Activated CD8-positive, alpha-beta memory T cell treated with anti-CD3 and anti-CD28 coated beads, Interleukin-2, amount 10 ng/mL, durations not matched to agents 7 days and 5 days (primary cell): ENCODE measurements at regions not wholly inside any gene's neighbourhood (a gene's known extent, or its start where the extent isn't known, plus 50 kb on each side); places are given as distances from the start of the nearest gene placed in this dataset. TPM values are rescaled to one million over a fixed set of nuclear protein-coding genes. Genes with fewer than 3 reads are reported as not detected.
"Not testable (repeated sequence)": the region's sequence is repeated elsewhere in the genome, so short reads cannot be mapped to it uniquely, and the experiment has no call there.

ENCODE experiments used
- ATAC-seq: fragments of 150-1000 bp; cut with Tn5 transposase; one replicate; pipeline ENCODE4 v1.10.0; 2021; ENCODE audit warnings: moderate library complexity
- CTCF ChIA-PET: fragments of 350-600 bp; sonication (Branson Sonifier 250); formaldehyde crosslinking; loops from one replicate; lab custom pipeline; 2021; ENCODE audit warnings: antibody characterized with exemption; lab: Charles Lee
- DNase-seq: peaks from one replicate; pipeline ENCODE4 v3.0.0-alpha.2; 2020
- H3K27ac Mint-ChIP-seq: one replicate; pipeline ENCODE4 v1.8.0; 2021; ENCODE audit warnings: mild to moderate bottlenecking, mixed read lengths
- H3K27me3 Mint-ChIP-seq: one replicate; pipeline ENCODE4 v1.8.0; 2021; ENCODE audit warnings: mixed read lengths
- H3K36me3 Mint-ChIP-seq: one replicate; pipeline ENCODE4 v1.8.0; 2021; ENCODE audit warnings: mild to moderate bottlenecking, mixed read lengths
- H3K4me1 Mint-ChIP-seq: one replicate; pipeline ENCODE4 v1.8.0; 2021; ENCODE audit warnings: mixed read lengths
- H3K4me3 Mint-ChIP-seq: one replicate; pipeline ENCODE4 v1.8.0; 2021; ENCODE audit warnings: mild to moderate bottlenecking, moderate library complexity, mixed read lengths
- H3K9me3 Mint-ChIP-seq: one replicate; pipeline ENCODE4 v1.8.0; 2022; ENCODE audit warnings: low read depth, mixed read lengths
- microRNA-seq: library from miRNA; unstranded; fragments of <30 nt; microRNA quantifications from one replicate; pipeline ENCODE4 v1.2.0, GENCODE V29; 2022

DNA sequence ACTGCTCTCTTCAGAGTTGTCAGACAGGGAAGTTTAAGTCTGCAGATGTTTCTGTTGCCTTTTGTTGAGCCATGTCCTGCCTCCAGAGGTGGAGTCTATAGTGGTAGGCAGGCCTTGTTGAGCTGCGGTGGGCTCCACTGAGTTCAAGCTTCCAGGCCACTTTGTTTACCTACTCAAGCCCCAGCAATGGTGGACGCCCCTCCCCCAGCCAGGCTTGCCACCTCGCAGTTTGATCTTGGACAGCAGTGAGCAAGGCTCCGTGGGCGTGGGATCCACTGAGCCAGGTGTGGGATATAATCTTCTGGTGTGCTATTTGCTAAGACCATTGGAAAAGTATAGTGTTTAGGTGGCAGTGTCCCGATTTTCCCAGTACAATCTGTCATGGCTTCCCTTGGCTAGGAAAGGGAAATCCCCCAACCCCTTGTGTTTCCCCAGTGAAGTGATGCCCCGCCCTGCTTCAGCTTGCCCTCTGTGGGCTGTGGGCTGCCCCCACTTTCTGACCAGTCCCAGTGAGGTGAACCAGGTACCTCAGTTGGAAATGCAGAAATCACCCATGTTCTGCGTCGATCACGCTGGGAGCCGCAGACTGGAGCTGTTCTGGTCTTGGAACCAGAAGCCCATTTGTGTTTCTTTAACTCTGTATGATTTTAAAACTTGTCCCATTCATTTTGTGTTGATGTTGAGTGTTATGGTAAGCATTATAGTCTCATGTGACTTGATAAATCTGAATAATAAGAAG lies 89.2 kb upstream of the CALCR start:
- Mint-ChIP-seq H3K4me3 (no peak overlapping the region), H3K4me1 (no peaks in the 10 kb centered on the region), H3K9me3 (no peaks in the 10 kb centered on the region), H3K27me3 (no peaks in the 10 kb centered on the region), H3K36me3 (no peaks in the 10 kb centered on the region), H3K27ac (no peak overlapping the region)
- ATAC-seq: no peak
- DNase-seq: no peak
- CTCF ChIA-PET: no interaction called here

DNA sequence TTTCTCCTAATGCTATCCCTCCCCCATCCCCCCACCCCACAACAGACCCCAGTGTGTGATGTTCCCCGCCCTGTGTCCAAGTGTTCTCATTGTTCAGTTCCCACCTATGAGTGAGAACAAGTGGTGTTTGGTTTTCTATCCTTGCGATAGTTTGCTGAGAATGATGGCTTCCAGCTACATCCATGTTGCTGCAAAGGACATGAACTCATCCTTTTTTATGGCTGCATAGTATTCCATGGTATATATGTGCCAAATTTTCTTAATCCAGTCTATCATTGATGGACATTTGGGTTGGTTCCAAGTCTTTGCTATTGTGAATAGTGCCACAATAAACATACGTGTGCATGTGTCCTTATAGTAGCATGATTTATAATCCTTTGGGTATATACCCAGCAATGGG lies 83.6 kb upstream of the CALCR start:
- H3K27me3 Mint-ChIP-seq, H3K36me3 Mint-ChIP-seq, ATAC-seq, H3K27ac Mint-ChIP-seq, H3K4me3 Mint-ChIP-seq, H3K9me3 Mint-ChIP-seq, CTCF ChIA-PET, DNase-seq, H3K4me1 Mint-ChIP-seq: not testable (repeated sequence)

- CTCF ChIA-PET: no interaction called here
- Mint-ChIP-seq H3K36me3 (no peaks in the 10 kb centered on the region), H3K27me3 (no peaks in the 10 kb centered on the region), H3K4me3 (no peak overlapping the region), H3K27ac (no peak overlapping the region), H3K9me3 (no peaks in the 10 kb centered on the region), H3K4me1 (no peaks in the 10 kb centered on the region)
- DNase-seq (no peak), ATAC-seq (no peak)
Observed at GRCh38 chr7:93651603-93652159, 77.2 kb upstream of the CALCR start.

GRCh38 chr7:93646538-93646937 lies 72.0 kb upstream of the CALCR start:
- Mint-ChIP-seq H3K4me1 (no peaks in the 10 kb centered on the region), H3K27ac (no peak overlapping the region), H3K4me3 (no peak overlapping the region), H3K27me3 (no peaks in the 10 kb centered on the region), H3K9me3 (no peaks in the 10 kb centered on the region), H3K36me3 (no peaks in the 10 kb centered on the region)
- DNase-seq: no peak
- no peak for ATAC-seq
- CTCF ChIA-PET: no interaction called here

GRCh38 chr7:93636276-93636675 lies 61.8 kb upstream of the CALCR start:
- Mint-ChIP-seq H3K4me1 (no peaks in the 10 kb centered on the region), H3K9me3 (no peaks in the 10 kb centered on the region), H3K4me3 (no peak overlapping the region), H3K27me3 (no peaks in the 10 kb centered on the region), H3K27ac (no peak overlapping the region), H3K36me3 (no peaks in the 10 kb centered on the region)
- ATAC-seq (no peak), DNase-seq (no peak)
- CTCF ChIA-PET: no interaction called here

GRCh38 chr7:93632371-93632770 lies 57.8 kb upstream of the CALCR start:
- ATAC-seq: no peak
- Mint-ChIP-seq H3K36me3 (no peaks in the 10 kb centered on the region), H3K4me1 (no peaks in the 10 kb centered on the region), H3K4me3 (no peak overlapping the region), H3K27me3 (no peaks in the 10 kb centered on the region), H3K27ac (no peak overlapping the region), H3K9me3 (no peaks in the 10 kb centered on the region)
- CTCF ChIA-PET: no interaction called here
- DNase-seq: no peak

GRCh38 chr7:93629291-93629801 lies 54.8 kb upstream of the CALCR start:
- no peak overlapping the region for H3K27ac Mint-ChIP-seq
- CTCF ChIA-PET: no interaction called here
- no peak for ATAC-seq
- H3K9me3 Mint-ChIP-seq: no peaks in the 10 kb centered on the region
- H3K27me3 Mint-ChIP-seq: no peaks in the 10 kb centered on the region
- H3K4me1 Mint-ChIP-seq: no peaks in the 10 kb centered on the region
- H3K36me3 Mint-ChIP-seq: no peaks in the 10 kb centered on the region
- DNase-seq: no peak
- H3K4me3 Mint-ChIP-seq: no peak overlapping the region

DNA sequence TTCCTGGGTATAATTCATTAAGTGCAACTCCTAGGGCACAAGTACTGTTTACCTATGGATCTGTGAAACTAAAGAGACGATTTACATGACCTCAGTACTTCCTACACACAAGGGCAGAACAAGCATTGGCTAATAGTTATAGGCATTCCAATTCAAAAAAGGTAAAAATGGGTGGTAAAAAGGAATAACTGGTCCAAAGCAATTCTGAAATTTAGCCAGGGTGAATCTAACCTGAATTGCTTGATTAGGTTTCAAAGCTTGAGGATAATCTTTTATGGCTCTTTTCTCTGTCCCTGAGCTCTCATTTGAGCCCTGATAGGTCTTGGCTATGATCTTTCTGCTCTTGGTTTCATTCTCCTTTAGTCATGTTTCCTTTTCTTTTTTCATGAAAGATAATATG lies 52.3 kb upstream of the CALCR start:
- Mint-ChIP-seq H3K4me3 (no peak overlapping the region), H3K9me3 (no peaks in the 10 kb centered on the region), H3K27me3 (no peaks in the 10 kb centered on the region), H3K4me1 (no peaks in the 10 kb centered on the region), H3K36me3 (no peaks in the 10 kb centered on the region), H3K27ac (no peak overlapping the region)
- no peak for ATAC-seq
- DNase-seq: no peak
- CTCF ChIA-PET: no interaction called here

Small RNA genes in the stretch of these regions (microRNA-seq; reads per million reads assigned to microRNA genes)
- not detected for gene MIR4652
